Stimulated activated naive B cell treated with anti-CD40 and anti-IgM and Interleukin-4, amounts not matched to agents 10 μg/mL and 1 μg/mL and 100 μg/mL, for 72 hours (primary cell): ENCODE measurements at regions not wholly inside any gene's neighbourhood (a gene's known extent, or its start where the extent isn't known, plus 50 kb on each side); places are given as distances from the start of the nearest gene placed in this dataset.
A peak's percentile ranks its signal among the peaks of the same experiment; 100 is the strongest.

Source experiments
- ATAC-seq, 2 donors: fragments of 150-1000 bp; cut with Tn5 transposase; replicated peaks; 2 replicates each; pipeline ENCODE4 v1.10.0; 2021; ENCODE audit warnings: moderate library complexity in 1 of 2
- DNase-seq: peaks from one replicate; pipeline ENCODE4 v3.0.0; 2021
- H3K27ac Mint-ChIP-seq: one replicate; pipeline ENCODE4 v1.8.0; 2022; ENCODE audit warnings: mild to moderate bottlenecking, mixed read lengths
- H3K27me3 Mint-ChIP-seq, 2 donors: one replicate each; pipeline ENCODE4 v1.8.0; 2022; ENCODE audit warnings: mixed read lengths in 2 of 2
- H3K36me3 Mint-ChIP-seq, 2 donors: one replicate each; pipeline ENCODE4 v1.8.0; 2022; ENCODE audit warnings: mixed read lengths in 2 of 2, mild to moderate bottlenecking in 1 of 2
- H3K4me1 Mint-ChIP-seq, 2 donors: one replicate each; pipeline ENCODE4 v1.8.0; 2022; ENCODE audit warnings: mixed read lengths in 2 of 2, mild to moderate bottlenecking in 1 of 2
- H3K4me3 Mint-ChIP-seq, 2 donors: one replicate each; pipeline ENCODE4 v1.8.0; 2022; ENCODE audit warnings: mild to moderate bottlenecking in 2 of 2, mixed read lengths in 2 of 2, moderate library complexity in 1 of 2
- H3K9me3 Mint-ChIP-seq, 2 donors: one replicate each; pipeline ENCODE4 v1.8.0; 2022; ENCODE audit warnings: mixed read lengths in 2 of 2, mild to moderate bottlenecking in 1 of 2

DNA sequence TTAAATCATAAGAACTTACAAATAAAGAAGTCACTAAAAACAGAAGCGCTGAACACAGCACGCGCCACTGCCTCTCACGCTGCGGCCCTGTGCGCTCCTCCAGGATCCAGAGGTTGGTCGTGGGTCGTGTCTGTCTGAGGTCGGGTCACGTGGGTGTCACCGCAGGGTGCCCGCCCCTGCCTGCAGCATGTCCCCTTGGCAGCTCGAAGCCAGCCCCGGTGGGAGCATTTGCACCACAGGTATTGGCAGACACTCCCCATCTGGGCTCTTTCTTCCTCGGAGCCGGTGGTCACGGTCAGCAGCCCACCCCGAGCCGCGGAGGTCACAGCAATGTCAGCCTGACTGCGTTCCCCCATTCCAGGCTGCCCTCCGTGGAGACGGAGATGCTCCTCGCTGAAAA lies 88.6 kb downstream of the PDGFA start:
- no peak overlapping the region for H3K27ac Mint-ChIP-seq
- peaks cover 0 to 10% of the 10 kb centered on the region in 2 donors for H3K4me1 Mint-ChIP-seq
- no peak overlapping the region for H3K4me3 Mint-ChIP-seq
- no peak for ATAC-seq
- H3K9me3 Mint-ChIP-seq, result peaks cover 4% of the 10 kb centered on the region in 2 donors
- no peaks in the 10 kb centered on the region for H3K36me3 Mint-ChIP-seq
- DNase-seq, result no peak
- H3K27me3 Mint-ChIP-seq, result peaks cover 4 to 12% of the 10 kb centered on the region in 2 donors

DNA sequence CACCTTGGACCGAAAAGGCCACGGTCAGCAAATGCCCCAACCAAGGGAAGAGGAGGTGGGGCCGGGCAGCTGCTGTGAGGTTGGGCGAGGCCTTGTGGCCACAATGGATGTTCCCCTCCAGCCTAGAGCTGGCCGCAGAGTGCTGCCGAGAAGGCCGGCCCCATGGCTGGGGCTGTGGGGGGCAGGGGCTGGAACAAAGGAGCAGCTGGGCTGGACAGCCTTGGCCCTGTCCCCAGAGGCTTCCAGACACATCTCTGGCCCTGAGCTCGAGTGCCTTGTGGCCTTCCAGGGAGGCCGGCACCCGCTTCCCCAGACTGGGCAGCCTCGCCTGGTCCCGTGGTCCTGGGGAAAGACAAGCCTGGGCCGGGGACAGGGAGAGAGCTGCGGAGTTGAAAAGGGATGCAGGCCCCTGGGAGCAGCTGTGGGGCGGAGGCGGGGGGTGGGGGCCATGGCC lies 88.0 kb downstream of the PDGFA start:
- Mint-ChIP-seq H3K27ac (no peak overlapping the region), H3K27me3 (peaks cover 2 to 12% of the 10 kb centered on the region in 2 donors), H3K9me3 (peaks cover 4% of the 10 kb centered on the region in 2 donors)

GRCh38 chr7:432256-432655 lies 87.4 kb downstream of the PDGFA start:
- ATAC-seq (no peak), DNase-seq (no peak)
- Mint-ChIP-seq H3K9me3 (peaks cover 4% of the 10 kb centered on the region in 2 donors), H3K4me1 (peaks cover 0 to 10% of the 10 kb centered on the region in 2 donors), H3K36me3 (no peaks in the 10 kb centered on the region), H3K27ac (no peak overlapping the region), H3K4me3 (no peak overlapping the region), H3K27me3 (peaks cover 0 to 12% of the 10 kb centered on the region in 2 donors)

More for the DNA sequence above, 88.0 kb downstream of the PDGFA start:
- Mint-ChIP-seq H3K4me3 (no peak overlapping the region), H3K36me3 (no peaks in the 10 kb centered on the region), H3K4me1 (peaks cover 0 to 10% of the 10 kb centered on the region in 2 donors)
- ATAC-seq (no peak), DNase-seq (no peak)

- no peak overlapping the region for H3K27ac Mint-ChIP-seq
- H3K4me3 Mint-ChIP-seq, result no peak overlapping the region
- H3K36me3 Mint-ChIP-seq, result no peaks in the 10 kb centered on the region
Measured at GRCh38 chr7:432933-433332, 86.7 kb downstream of the PDGFA start.

DNA sequence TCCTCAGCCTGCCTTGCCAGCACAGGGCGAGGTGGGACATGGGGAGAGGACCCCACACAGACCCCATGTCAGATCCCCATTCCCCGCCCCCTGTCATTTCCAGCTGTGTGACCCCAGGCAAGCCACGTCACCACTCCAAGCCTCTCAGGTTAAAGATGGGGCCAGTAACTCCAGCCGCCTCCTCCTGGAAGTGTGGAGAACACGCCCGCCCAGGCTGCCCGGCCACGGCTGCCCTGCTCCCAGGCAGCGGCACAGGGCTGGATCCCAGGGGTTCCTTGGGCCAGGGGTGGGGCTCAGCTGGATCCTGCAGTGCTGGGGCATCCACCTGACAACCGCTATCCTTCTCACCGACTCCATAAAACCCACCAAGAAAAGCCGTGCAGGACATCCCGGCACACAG lies 86.1 kb downstream of the PDGFA start:
- Mint-ChIP-seq H3K9me3 (peaks cover 0 to 2% of the 10 kb centered on the region in 2 donors), H3K27me3 (peaks cover 0 to 12% of the 10 kb centered on the region in 2 donors)

More at GRCh38 chr7:432933-433332, 86.7 kb downstream of the PDGFA start:
- peaks cover 0 to 10% of the 10 kb centered on the region in 2 donors for H3K4me1 Mint-ChIP-seq
- DNase-seq (no peak), ATAC-seq (no peak)
- H3K9me3 Mint-ChIP-seq, result peaks cover 0 to 4% of the 10 kb centered on the region in 2 donors
- H3K27me3 Mint-ChIP-seq, result peaks cover 0 to 12% of the 10 kb centered on the region in 2 donors

DNA sequence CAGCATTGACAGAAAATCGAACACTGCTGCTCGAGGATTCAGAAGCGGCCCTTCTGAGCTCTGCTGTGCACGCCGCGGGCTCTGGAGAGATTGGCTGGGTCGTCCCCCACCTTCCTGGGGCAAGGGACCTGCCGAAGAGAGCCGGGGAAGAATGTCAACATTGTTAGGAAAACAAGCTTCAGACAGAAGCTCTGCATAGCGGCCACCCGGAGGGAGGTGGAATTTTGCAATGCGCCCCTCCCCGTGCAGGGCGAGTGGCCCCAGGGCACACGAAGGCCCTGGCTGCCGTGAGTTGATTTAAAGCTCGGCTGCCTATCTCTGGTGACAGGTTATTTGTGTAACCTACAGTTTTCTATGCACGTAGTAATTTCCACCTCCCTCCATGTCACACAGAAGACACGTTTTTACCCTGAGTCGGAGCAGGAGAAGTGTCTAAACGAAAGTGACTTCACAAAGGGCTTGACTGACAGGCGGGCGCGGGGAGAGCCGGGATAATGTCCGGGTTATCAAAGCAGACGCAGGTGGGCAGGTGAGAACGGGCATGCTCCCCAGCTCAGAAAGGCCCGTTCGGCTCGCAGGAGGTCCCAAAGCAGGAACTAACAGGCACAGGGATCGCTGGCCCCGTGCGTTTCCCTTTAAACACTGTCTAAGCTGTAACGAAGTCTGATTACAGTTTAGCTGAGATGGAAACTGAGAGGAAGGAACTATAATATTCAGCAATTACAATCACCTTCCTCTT lies 84.6 kb downstream of the PDGFA start:
- Mint-ChIP-seq H3K36me3 (no peaks in the 10 kb centered on the region), H3K27ac (no peak overlapping the region), H3K27me3 (peaks cover 0 to 12% of the 10 kb centered on the region in 2 donors), H3K4me1 (peaks cover 0 to 10% of the 10 kb centered on the region in 2 donors), H3K4me3 (peak overlapping the region; percentile 52 to 53), H3K9me3 (peaks cover 0 to under 1% of the 10 kb centered on the region in 2 donors)
- ATAC-seq (peak in 1 of 2 donors; percentile 20), DNase-seq (no peak)

More for the DNA sequence above, 86.1 kb downstream of the PDGFA start:
- no peak for DNase-seq
- H3K27ac Mint-ChIP-seq, result peak overlapping the region; percentile 37
- no peak overlapping the region for H3K4me3 Mint-ChIP-seq
- no peaks in the 10 kb centered on the region for H3K36me3 Mint-ChIP-seq
- peaks cover 0 to 10% of the 10 kb centered on the region in 2 donors for H3K4me1 Mint-ChIP-seq
- ATAC-seq, result no peak

DNA sequence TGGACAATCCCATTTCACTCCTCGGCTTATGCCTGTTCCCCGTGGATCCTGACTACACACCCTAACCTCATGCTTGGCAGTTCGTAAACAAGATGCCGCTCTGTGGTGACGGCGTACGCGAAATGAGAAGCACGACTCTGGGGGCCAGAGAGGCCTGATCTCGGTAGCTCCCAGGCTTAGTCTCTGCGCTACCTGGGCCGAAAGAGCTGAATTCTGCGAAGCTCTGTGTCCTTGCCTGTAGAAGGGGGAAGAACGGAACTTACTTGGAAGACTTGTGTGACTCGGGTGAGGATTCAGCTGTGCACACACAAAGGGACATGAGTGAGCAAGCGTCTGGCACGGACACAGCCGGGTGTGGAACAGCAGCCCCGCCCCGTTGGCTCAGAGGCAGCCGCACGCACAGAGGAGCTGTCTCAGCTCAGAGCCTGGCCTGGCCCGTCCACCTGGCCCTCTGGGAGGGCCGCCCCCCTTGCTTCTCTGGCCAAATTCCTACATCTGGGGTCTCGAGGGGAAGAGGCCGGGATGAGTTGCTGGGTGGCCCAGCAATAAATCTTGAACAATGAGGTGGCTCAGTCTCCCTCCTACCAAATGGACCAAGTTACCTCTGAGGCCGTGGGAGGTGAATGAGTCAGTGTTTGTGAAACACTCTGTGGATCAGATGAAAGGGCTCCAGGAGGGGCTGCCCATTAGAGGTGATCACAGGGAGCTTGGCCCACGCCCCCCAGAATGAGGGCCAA lies 83.8 kb downstream of the PDGFA start:
- Mint-ChIP-seq H3K27ac (no peak overlapping the region), H3K9me3 (peaks cover 5 to 7% of the 10 kb centered on the region in 2 donors), H3K36me3 (no peaks in the 10 kb centered on the region), H3K4me3 (no peak overlapping the region), H3K27me3 (peaks cover 0 to 12% of the 10 kb centered on the region in 2 donors), H3K4me1 (peaks cover 0 to 10% of the 10 kb centered on the region in 2 donors)
- DNase-seq (no peak), ATAC-seq (no peak)

DNA sequence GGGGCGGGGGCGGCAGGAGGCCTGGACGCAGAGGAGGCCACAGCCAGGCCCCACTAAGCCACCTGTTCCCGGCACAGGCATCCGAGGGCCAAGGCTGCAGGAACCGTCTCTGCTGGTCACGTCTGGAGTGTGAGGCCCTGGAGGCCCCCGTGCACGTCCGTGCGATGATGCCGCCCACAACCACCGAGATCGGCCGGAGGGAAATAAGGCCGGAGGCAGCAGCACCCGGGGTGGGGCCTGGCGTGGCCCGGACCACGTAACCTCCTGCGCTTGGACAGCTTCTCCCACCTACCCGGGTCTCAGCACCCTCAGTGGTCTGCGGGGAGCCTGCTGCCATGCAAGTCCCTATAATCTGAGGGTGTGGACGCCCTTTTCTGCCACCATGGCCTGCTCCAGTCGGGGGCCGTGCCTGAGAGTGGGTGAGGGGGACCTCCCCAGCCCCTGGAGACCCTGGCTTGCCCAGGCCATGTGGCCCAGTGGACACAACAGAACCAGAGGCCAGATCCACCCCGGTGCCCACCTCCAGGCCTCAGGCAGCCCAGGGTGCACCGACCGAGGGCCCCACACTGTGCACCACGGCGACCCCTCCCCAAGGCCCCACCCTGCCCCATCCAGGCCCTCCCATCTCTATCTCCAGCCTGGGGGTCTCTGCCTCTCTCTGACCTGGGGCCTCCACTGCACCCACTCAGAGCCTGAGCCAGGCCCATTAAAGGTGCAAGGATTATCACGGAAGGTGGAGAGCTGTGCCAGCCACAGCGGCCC lies 83.1 kb downstream of the PDGFA start:
- Mint-ChIP-seq H3K27me3 (peaks cover 0 to 12% of the 10 kb centered on the region in 2 donors), H3K4me1 (peaks cover 0 to 10% of the 10 kb centered on the region in 2 donors), H3K4me3 (no peak overlapping the region), H3K27ac (no peak overlapping the region), H3K36me3 (no peaks in the 10 kb centered on the region), H3K9me3 (peaks cover 8 to 10% of the 10 kb centered on the region in 2 donors)
- ATAC-seq, result no peak
- DNase-seq, result no peak

DNA sequence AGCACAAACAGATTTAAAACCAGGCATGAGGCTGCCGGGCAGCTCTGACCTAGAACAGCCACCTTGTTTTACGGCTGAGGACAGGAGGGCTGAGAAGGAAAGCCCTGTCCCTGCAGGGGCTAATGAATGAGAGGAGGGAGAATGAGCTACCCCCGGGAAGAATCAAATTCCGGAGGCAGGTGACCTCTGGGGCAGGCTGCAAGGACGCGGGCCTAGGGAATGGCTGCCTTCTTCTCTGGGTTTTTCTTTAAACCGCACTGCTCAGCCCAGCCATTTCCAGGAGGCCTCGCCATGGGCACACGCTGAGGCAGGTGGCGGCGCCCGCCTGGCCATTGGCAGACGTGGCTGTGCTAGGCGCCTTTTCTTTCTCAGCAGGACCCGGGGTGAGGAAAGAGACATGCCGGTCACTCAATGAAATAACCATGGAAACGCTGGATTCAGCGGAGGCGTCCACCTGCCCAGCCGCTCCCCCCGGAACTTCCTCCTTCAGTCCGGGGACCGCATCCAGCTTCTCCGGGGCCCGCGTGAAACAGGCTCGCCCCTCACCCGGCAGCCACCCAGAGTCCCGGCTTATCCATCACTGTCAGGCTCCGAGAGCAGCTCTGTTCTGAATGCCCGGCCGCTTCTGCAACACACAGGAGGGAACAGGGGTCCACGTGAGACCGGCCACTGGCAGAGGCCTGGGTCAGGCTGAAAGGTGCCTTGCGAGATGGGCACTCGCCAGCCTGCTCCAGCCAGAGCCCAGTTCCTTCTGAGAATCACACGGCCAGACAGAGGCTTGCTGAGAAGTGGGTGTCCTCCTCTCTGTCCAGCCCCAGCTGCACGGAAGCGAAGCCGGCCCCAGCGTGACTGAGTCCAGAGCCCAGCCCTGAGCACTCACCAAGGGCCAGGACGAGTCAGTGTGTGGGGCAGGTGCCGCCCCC lies 82.1 kb downstream of the PDGFA start:
- ATAC-seq, result no peak
- H3K27ac Mint-ChIP-seq, result no peak overlapping the region
- peaks cover 0 to 12% of the 10 kb centered on the region in 2 donors for H3K27me3 Mint-ChIP-seq
- H3K4me1 Mint-ChIP-seq, result peaks cover 0 to 10% of the 10 kb centered on the region in 2 donors
- peaks cover 8 to 10% of the 10 kb centered on the region in 2 donors for H3K9me3 Mint-ChIP-seq
- H3K36me3 Mint-ChIP-seq, result no peaks in the 10 kb centered on the region
- no peak overlapping the region for H3K4me3 Mint-ChIP-seq
- DNase-seq, result no peak

DNA sequence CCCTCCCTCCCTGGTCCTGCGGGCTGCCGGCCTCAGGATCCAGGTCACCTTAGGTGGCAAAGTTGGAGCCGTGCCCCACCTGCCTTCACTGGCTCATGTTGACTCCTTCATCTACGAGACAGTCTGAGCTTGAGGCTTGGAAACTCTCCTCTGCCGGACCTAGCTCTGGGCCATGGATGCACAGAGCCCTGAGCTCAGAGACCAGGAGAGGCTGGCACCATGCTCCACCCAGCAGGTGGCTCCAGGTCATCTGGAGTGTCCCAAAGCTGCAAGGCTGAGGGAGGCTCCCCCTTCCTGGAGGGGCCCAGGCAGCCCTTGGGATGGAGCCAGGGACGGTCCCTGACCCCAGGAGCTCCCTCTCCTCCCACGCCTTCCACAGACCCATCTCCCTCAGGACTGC lies 81.3 kb downstream of the PDGFA start:
- Mint-ChIP-seq H3K4me1 (peaks cover 0 to 10% of the 10 kb centered on the region in 2 donors), H3K27me3 (peaks cover 0 to 8% of the 10 kb centered on the region in 2 donors), H3K9me3 (peaks cover 8 to 10% of the 10 kb centered on the region in 2 donors), H3K27ac (no peak overlapping the region), H3K4me3 (no peak overlapping the region), H3K36me3 (no peaks in the 10 kb centered on the region)
- no peak for ATAC-seq
- no peak for DNase-seq

GRCh38 chr7:438916-439315 lies 80.7 kb downstream of the PDGFA start:
- Mint-ChIP-seq H3K27ac (no peak overlapping the region), H3K36me3 (no peaks in the 10 kb centered on the region), H3K4me1 (peaks cover 0 to 10% of the 10 kb centered on the region in 2 donors), H3K4me3 (no peak overlapping the region), H3K27me3 (peaks cover 0 to 5% of the 10 kb centered on the region in 2 donors), H3K9me3 (peaks cover 8 to 10% of the 10 kb centered on the region in 2 donors)
- DNase-seq (no peak), ATAC-seq (no peak)

- no peak for DNase-seq
- Mint-ChIP-seq H3K36me3 (no peaks in the 10 kb centered on the region), H3K27me3 (no peaks in the 10 kb centered on the region), H3K4me3 (no peak overlapping the region), H3K27ac (no peak overlapping the region), H3K9me3 (peaks cover 8 to 10% of the 10 kb centered on the region in 2 donors), H3K4me1 (peaks cover 0 to 5% of the 10 kb centered on the region in 2 donors)
- no peak for ATAC-seq
Measured at GRCh38 chr7:440059-440749, 79.4 kb downstream of the PDGFA start.
